ENCODE measurements at regions not wholly inside any gene's neighbourhood (a gene's known extent, or its start where the extent isn't known, plus 50 kb on each side); places are given as distances from the start of the nearest gene placed in this dataset.

- ATAC-seq (ENCODE audit: poor library complexity) (no peak), DNase-seq (no peak)
- H3K4me3 Mint-ChIP-seq = no peak overlapping the region
- Histone ChIP-seq H3K36me3 (ENCODE audit: insufficient read depth, low read length) (no peaks in the 10 kb centered on the region), H3K4me1 (ENCODE audit: insufficient read depth, low read length) (no peaks in the 10 kb centered on the region), H3K9me3 (ENCODE audit: control insufficient read depth in 1 of 2, insufficient read depth in 1 of 2, low read length in 2 of 2) (peaks cover 0 to 10% of the 10 kb centered on the region in 2 experiments), H3K27me3 (ENCODE audit: control insufficient read depth in 1 of 2, insufficient read depth in 2 of 2, low read length in 2 of 2) (no peaks in the 10 kb centered on the region), H3K4me3 (ENCODE audit: low read length) (no peak overlapping the region), H3K27ac (ENCODE audit: low read depth in 1 of 2, low read length in 2 of 2) (no peak overlapping the region)
- H3K4me1 Mint-ChIP-seq (ENCODE audit: low read depth) = no peaks in the 10 kb centered on the region
- CTCF ChIA-PET = no interaction called here
- POLR2A ChIA-PET = no interaction called here
- H3K9me3 Mint-ChIP-seq = peaks cover 6% of the 10 kb centered on the region
- no peak for TF ChIP-seq CTCF (IDR thresholded peaks at IDR 0.05)
- no peaks in the 10 kb centered on the region for H3K36me3 Mint-ChIP-seq (ENCODE audit: low read depth)
- intact Hi-C loops (cut with DNase I, micrococcal nuclease) = no loop called here
- no peak overlapping the region for H3K27ac Mint-ChIP-seq
- peaks cover 4% of the 10 kb centered on the region for H3K27me3 Mint-ChIP-seq
Observed at GRCh38 chr2:5479265-5479928, 212.8 kb upstream of the SOX11 start.

GRCh38 chr2:5482929-5483331 is 209.3 kb upstream of the SOX11 start:
- Histone ChIP-seq H3K36me3 (ENCODE audit: insufficient read depth, low read length) (no peaks in the 10 kb centered on the region), H3K27ac (ENCODE audit: low read depth in 1 of 2, low read length in 2 of 2) (no peak overlapping the region), H3K4me1 (ENCODE audit: insufficient read depth, low read length) (no peaks in the 10 kb centered on the region), H3K9me3 (ENCODE audit: control insufficient read depth in 1 of 2, insufficient read depth in 1 of 2, low read length in 2 of 2) (peaks cover 0 to 2% of the 10 kb centered on the region in 2 experiments), H3K27me3 (ENCODE audit: control insufficient read depth in 1 of 2, insufficient read depth in 2 of 2, low read length in 2 of 2) (no peaks in the 10 kb centered on the region), H3K4me3 (ENCODE audit: low read length) (no peak overlapping the region)
- ChIA-PET CTCF (no interaction called here), POLR2A (no interaction called here)
- Mint-ChIP-seq H3K9me3 (no peaks in the 10 kb centered on the region), H3K4me3 (no peak overlapping the region), H3K36me3 (ENCODE audit: low read depth) (no peaks in the 10 kb centered on the region), H3K27me3 (no peaks in the 10 kb centered on the region), H3K4me1 (ENCODE audit: low read depth) (no peaks in the 10 kb centered on the region), H3K27ac (no peak overlapping the region)
- intact Hi-C loops (cut with DNase I, micrococcal nuclease) = no loop called here
- ATAC-seq (ENCODE audit: poor library complexity) (no peak), DNase-seq (no peak)
- TF ChIP-seq CTCF (IDR thresholded peaks at IDR 0.05) = no peak

GRCh38 chr2:5484868-5485267 is 207.3 kb upstream of the SOX11 start:
- ChIA-PET CTCF (no interaction called here), POLR2A (no interaction called here)
- no peak overlapping the region for H3K27ac Mint-ChIP-seq
- peaks cover 0 to 3% of the 10 kb centered on the region in 2 experiments for H3K9me3 ChIP-seq (ENCODE audit: control insufficient read depth in 1 of 2, insufficient read depth in 1 of 2, low read length in 2 of 2)
- H3K27ac ChIP-seq (ENCODE audit: low read depth in 1 of 2, low read length in 2 of 2) = no peak overlapping the region
- DNase-seq (no peak), ATAC-seq (ENCODE audit: poor library complexity) (no peak)
- no peak for TF ChIP-seq CTCF (IDR thresholded peaks at IDR 0.05)
- no peak overlapping the region for H3K4me3 ChIP-seq (ENCODE audit: low read length)
- no peaks in the 10 kb centered on the region for H3K27me3 ChIP-seq (ENCODE audit: control insufficient read depth in 1 of 2, insufficient read depth in 2 of 2, low read length in 2 of 2)
- H3K4me3 Mint-ChIP-seq = no peak overlapping the region
- no peaks in the 10 kb centered on the region for H3K27me3 Mint-ChIP-seq
- no peaks in the 10 kb centered on the region for H3K4me1 ChIP-seq (ENCODE audit: insufficient read depth, low read length)
- peaks cover 2% of the 10 kb centered on the region for H3K9me3 Mint-ChIP-seq
- H3K36me3 ChIP-seq (ENCODE audit: insufficient read depth, low read length) = no peaks in the 10 kb centered on the region
- H3K36me3 Mint-ChIP-seq (ENCODE audit: low read depth) = no peaks in the 10 kb centered on the region
- no peaks in the 10 kb centered on the region for H3K4me1 Mint-ChIP-seq (ENCODE audit: low read depth)
- intact Hi-C loops (cut with DNase I, micrococcal nuclease) = no loop called here

Measured in CD4-positive, alpha-beta T cell (primary cell).